NCI-H69 (cell line): ENCODE measurements at regions not wholly inside any gene's neighbourhood (a gene's known extent, or its start where the extent isn't known, plus 50 kb on each side); places are given as distances from the start of the nearest gene placed in this dataset.

Experiments used
- DNase-seq: peaks from one replicate; lab custom pipeline; 2025; lab: John Stamatoyannopoulos, UW

GRCh38 chr6:27052731-27053082 is 194.8 kb upstream of the PRSS16 start:
- DNase-seq: no peak

DNA sequence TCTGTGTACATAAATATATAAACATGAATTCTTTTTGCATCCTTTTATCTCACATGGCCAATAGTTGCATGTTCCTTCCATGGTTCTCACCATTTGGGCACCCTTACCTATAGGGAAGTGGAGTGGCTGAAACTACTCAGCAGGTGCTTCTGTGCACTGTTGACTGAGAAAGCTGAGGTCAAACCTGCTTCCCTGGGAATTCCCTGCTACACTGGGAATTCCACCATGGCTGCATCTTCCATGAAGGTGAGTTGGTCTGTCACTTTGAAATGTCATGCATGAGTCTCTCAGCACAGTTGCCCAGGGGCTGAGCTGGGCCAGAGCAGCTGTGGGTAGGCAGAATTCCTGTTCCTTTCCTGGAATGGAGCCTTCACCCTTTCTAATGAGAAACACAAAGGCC is 193.8 kb upstream of the PRSS16 start:
- DNase-seq: peak; percentile 32

DNA sequence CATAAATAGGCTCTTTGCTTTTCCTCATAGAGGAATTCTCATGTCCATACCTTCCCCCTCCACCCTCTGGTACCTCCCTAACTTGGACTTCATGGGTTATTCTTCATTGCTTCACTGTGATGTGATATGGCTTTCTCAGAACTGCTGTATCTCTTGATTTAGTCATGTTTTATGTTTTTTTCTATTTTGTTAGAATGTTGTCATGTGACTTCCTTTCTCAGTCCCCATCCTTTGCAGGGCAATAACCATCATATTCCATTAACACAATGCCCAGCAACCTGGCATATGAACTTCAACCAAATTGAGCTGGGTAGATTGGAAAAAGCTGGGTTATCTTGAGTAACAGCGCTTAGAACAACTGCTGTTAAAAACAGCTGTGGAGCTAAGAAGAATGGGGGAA is 190.9 kb upstream of the PRSS16 start:
- no peak for DNase-seq

DNA sequence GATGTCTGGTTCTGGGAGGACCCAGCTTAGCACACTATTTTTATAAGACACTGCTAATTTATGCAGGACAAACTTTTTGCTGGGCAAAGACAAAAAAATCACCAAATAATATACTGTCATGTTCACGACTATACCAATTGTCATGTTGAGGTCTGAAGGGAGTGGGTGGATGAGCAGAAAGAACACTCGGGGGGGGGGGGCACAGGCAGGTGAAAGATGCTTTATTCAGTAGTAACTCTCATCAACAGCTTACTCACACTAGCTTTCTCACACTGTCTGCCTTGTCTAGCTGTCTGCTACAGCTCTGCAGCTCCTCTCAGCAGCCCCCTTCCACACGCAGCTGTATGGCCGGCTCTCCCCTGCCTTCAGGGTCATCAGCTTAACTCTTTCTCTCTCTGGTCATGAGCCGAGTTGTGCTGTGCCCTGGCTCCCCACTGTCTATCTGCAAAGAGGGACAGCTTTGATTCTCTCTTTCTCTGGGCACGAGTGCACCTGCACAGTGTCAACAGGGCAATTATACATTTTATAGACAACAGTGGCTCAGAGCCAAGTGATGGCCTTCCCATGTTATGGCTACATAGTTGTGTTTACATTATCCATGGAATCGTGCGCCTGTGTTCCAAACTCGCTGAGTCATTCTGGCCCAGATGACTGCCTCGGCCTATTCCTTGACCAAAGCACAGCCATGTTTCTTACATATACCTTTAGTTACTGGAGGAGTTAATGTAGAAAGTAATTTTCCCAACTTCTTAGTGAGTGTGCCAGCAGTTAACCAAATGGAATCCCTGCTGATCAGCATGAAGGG is 187.7 kb upstream of the PRSS16 start:
- DNase-seq: peak; percentile 97

GRCh38 chr6:27061235-27061993 is 186.1 kb upstream of the PRSS16 start:
- DNase-seq: no peak

GRCh38 chr6:27062755-27063154 is 184.7 kb upstream of the PRSS16 start:
- DNase-seq: peak; percentile 19

DNA sequence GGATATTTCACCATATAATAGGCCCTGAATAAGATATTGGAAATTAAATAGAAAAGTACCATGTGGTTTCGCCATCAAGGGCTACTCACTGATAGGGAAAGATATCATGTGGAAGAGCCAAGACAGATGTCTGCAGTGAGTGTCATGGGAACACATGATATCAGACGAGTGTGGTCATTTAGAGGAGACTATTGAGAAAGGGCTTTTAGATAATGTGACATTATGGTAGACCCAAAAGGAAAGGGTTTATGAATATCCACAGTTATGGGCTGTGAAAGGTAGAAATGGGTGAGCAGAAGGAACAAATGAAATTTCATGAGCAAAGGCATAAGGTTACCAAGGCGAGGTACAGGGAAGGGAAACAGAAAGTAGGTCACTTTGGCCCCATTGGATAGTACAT is 182.3 kb upstream of the PRSS16 start:
- DNase-seq: no peak

DNA sequence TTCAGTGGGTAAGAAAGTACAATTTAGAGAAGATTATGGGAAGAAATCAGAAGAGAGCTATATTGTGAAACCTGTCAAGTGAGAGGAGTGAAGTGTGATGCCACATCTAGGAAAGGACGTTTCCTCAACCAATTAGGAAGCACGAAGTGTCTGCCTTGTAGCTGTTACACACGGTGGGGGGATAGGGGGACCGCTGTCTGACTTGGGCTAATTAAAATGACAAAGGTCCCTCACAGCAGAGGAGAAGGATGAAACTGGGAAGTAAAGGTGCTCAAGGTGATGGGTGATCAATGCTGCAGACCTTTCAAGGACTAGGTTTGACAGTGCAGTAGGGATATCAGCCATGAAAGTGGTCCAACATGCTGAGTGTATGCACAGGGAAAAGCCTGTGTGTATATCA is 181.1 kb upstream of the PRSS16 start:
- no peak for DNase-seq

- no peak for DNase-seq
These were observed 180.7 kb upstream of the PRSS16 start for GRCh38 chr6:27066802-27067201.

- no peak for DNase-seq
These were observed 174.1 kb upstream of the PRSS16 start for GRCh38 chr6:27073441-27073840.

DNA sequence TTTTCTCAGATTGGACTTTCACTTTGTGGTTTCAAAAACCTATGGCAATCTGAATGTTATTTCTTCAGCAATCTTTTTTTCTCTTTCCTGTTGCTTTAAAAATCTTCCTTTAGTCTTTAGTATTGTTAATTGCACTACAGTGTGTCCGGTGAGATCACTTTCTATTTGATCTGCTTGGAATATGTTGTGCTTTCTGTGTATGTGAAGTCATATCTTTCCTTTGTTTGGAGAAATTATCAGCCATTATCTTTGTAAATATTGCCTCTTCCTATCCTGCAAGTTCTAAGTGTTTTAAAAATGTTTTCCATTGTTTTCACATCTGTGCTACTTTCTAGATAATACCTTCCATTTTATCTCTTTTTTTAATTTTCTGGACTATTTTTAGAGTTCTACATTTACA is 171.4 kb upstream of the PRSS16 start:
- peak; percentile 63 for DNase-seq

DNA sequence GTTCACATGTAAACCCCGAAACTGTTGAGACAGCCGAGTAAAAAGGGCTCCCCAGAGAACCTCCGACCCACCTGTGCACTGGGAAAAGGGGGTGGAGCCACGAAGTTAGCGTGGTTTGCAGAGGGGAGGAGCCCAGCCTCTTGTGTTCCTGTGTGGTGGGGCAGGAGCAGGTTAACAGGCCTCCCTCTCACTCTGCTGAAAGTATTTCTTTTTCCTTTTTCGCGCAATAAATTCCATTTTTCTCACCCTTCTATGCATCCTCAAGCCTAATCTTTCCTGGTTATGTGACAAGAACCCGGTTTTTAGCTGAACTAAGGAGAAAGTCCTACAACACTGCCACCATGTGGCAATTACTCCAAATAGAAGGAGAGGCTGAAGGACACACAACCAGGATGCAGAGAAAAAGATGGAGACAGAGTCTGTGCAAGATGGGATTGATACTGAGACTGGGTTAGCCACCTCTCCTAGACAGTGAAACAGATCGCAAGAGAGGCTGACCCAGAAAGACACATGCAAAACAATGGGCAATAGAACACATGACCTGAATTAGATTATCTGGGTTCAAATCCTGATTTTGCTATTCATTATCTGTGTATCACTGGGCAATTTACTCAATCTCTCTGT is 168.7 kb upstream of the PRSS16 start:
- peak; percentile 92 for DNase-seq

DNA sequence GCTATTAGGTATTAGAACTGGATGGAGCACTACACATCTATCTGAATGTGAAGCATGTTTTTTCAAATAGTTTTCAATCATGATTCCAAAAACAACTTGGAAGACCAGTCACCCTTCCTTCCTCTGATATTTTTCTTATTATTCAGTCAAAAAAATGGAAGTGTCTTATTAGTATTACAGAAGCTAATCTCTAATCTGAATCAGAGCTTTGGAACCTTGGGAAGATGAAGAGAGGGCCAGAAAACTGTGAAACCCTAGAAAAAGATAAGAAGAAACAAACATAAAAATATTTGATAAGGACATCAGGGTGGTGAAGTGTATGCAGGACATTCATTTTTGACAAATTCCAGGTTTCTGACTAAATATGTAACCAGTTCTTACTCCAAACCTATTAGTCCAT is 166.3 kb upstream of the PRSS16 start:
- DNase-seq: no peak

DNA sequence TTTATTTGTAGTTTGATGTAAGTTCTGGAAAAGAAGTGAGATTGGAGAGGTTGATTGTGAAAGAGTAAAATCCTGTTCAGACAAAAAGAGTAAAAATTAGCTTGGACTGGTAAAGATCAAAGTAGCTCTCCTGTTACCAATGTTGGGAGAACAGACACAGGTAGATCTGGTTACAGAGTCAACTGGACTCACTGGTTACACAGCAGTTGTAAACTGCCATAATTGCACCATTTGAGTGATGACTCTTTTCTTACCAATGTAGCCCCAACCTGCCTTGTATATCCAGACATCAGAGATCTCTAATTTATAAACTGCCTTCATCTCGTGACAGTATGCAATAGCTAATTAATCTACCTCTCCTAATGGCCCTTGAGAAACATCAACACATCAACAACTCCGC is 165.6 kb upstream of the PRSS16 start:
- DNase-seq: peak; percentile 83

DNA sequence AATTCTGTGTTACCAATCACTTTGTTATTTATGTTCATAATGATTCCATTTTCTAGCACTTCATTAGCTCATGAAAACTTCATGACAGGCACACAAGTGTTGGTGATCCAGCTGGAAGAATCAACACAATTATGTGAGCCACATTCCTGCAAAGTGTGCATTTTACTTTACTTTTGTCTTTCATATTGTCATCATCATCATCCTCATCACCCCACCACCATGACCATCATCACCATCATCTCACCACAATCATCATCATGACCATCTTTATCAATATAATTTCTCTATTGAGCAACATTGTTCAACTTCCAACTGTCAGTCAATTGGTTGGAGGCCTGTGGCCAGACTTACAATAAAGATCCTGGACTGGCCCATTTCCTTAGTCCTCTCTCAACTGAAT is 159.4 kb upstream of the PRSS16 start:
- DNase-seq: no peak

GRCh38 chr6:27091661-27092315 is 155.7 kb upstream of the PRSS16 start:
- DNase-seq: peak; percentile 94

DNA sequence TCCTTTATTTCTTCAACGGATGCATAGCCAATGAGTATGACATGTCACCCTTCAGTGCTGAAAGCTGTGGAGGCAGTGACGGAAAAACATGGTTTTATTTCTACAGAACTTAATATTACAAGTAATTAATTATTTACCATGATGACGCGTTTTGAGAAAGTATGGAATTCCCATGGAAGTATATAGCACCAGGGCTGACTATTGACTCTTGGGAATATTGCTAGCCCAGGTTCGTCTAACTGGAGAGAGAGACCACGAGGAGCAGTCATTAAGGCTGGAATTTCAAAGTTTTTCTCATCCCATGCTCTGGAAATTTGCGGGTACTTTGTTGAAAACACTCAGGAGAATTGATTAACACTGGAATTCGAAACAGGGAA is 155.2 kb upstream of the PRSS16 start:
- DNase-seq: peak; percentile 50

GRCh38 chr6:27095914-27096313 is 151.6 kb upstream of the PRSS16 start:
- no peak for DNase-seq

DNA sequence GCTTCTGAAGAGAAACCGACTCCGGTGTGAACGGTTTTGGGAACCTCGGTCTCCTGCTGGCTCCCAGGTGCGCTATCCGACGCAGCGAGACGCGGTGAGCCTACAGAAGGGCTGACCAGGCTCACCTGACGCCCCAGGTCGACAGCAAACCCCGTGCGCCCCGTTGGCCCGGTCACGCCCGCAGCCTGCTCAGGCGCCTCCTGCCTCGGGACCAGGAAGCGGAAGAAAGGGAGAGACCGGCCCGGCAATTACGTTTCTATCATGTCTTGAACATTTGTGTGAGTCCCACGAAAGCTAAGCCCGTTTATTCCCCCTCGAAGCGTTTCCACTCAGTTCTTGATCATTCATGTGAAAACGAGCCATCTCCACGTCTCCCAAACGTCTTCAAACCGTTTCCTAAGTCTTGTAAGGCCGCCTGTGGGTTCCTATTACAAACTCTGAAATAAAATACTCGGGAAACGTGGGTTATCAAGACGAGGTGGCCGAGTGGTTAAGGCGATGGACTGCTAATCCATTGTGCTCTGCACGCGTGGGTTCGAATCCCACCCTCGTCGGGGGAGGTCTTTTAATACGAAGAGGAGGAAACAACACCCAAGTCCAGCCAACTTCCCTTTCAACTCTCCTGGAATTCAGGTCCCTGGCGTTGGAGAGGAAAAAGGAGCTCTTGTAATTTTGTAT is 150.5 kb upstream of the PRSS16 start:
- peak; percentile 84 for DNase-seq

DNA sequence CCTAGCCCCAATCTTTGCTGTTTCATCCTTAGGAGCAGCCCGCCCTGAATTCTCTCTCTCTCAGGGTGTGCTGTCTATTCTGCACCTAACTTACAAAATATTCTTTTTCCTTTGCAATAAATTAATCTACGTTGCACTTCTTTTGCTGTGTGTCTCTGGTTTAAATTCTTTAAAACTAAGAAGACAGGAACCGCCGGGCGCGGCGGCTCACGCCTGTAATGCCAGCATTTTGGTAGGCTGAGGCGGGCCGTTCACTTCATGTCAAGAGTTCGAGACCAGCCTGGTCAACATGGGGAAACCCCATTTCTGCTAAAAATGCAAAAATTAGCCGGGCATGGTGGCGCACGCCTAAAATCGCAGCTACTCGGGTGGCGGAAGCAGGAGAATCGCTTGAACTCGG is 148.5 kb upstream of the PRSS16 start:
- DNase-seq: no peak

DNA sequence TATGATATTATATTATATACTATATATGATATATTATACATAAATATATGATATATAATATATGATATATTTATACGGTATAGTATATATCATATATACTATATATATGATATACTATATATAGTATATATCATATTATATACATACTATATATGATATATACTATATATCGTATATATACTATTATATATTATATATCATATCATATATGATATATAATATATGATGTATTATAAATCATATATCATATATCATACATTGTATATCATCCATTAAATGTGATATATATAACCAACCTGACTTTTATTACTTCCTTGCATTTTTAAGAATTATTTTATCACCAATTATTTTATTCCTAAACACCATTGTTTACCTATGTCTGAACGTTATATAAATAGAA is 146.6 kb upstream of the PRSS16 start:
- DNase-seq: no peak

GRCh38 chr6:27101824-27102223 is 145.7 kb upstream of the PRSS16 start:
- DNase-seq: no peak
